ENCODE measurements at regions not wholly inside any gene's neighbourhood (a gene's known extent, or its start where the extent isn't known, plus 50 kb on each side); places are given as distances from the start of the nearest gene placed in this dataset.

DNA sequence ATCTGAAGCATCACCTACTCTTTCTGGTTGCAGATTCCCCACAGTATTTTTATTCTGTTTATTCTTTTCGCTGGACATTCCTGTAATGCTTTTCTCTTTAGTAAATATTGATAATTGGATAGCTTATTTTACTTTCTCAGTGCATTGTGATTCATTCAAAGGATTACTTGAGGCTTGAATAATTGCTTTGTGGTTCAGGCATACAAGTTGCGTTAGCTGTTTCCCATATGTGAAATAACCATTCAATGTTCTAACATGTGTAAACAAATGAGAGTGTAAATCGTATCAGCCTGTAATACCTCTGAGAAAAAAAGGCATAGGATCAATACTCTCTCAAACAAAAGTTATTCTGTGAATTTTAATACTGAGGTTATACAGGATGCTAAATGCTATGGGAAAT, 1004.2 kb upstream of the SEL1L start:
- TF ChIP-seq POLR2A (IDR thresholded peaks at IDR 0.05; ENCODE audit: extremely low read depth, insufficient read length) (no peak), MYC (IDR thresholded peaks at IDR 0.05; ENCODE audit: low read depth, low read length) (no peak)
- TF ChIP-seq, protein P1, sequence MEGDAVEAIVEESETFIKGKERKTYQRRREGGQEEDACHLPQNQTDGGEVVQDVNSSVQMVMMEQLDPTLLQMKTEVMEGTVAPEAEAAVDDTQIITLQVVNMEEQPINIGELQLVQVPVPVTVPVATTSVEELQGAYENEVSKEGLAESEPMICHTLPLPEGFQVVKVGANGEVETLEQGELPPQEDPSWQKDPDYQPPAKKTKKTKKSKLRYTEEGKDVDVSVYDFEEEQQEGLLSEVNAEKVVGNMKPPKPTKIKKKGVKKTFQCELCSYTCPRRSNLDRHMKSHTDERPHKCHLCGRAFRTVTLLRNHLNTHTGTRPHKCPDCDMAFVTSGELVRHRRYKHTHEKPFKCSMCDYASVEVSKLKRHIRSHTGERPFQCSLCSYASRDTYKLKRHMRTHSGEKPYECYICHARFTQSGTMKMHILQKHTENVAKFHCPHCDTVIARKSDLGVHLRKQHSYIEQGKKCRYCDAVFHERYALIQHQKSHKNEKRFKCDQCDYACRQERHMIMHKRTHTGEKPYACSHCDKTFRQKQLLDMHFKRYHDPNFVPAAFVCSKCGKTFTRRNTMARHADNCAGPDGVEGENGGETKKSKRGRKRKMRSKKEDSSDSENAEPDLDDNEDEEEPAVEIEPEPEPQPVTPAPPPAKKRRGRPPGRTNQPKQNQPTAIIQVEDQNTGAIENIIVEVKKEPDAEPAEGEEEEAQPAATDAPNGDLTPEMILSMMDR (IDR thresholded peaks at IDR 0.05; ENCODE audit: low read depth, low read length): no peak
- TF ChIP-seq, protein P2, sequence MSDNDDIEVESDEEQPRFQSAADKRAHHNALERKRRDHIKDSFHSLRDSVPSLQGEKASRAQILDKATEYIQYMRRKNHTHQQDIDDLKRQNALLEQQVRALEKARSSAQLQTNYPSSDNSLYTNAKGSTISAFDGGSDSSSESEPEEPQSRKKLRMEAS (IDR thresholded peaks at IDR 0.05; ENCODE audit: low read depth, low read length): no peak

All from NB4 (cell line).